Adrenal gland (tissue), 9 donors: ENCODE measurements at regions not wholly inside any gene's neighbourhood (a gene's known extent, or its start where the extent isn't known, plus 50 kb on each side); places are given as distances from the start of the nearest gene placed in this dataset.

Experiments used
- DNase-seq, 7 donors: peaks; one replicate each; pipeline ENCODE4 v3.0.0-alpha.2; 2019 to 2020
- H3K27ac ChIP-seq, 5 donors: fragments of 200-600 bp; sonication (generic) in 4 of 5; 1 replicate in 3 of 5; 2 replicates in 2 of 5; pipeline versions ENCODE4 v1.5.1 to v1.8.0; 2016 to 2020; ENCODE audit warnings: mild to moderate bottlenecking in 1 of 5
- H3K27me3 ChIP-seq: fragments of 200-600 bp; 2 replicates; pipeline ENCODE4 v1.8.0; 2021
- H3K36me3 ChIP-seq, 2 donors: fragments of 200-600 bp; replicated peaks in 1 of 2; 1 replicate in 1 of 2; 2 replicates in 1 of 2; pipeline versions ENCODE4 v1.5.1 to v1.8.0; 2018 to 2022
- H3K4me1 ChIP-seq, 2 donors: fragments of 200-600 bp; replicated peaks in 1 of 2; 1 replicate in 1 of 2; 2 replicates in 1 of 2; pipeline versions ENCODE4 v1.5.1 to v1.8.0; 2018 to 2021
- H3K4me3 ChIP-seq, 4 donors: fragments of 200-600 bp; sonication (generic) in 3 of 4; one replicate each; pipeline ENCODE4 v1.5.1; 2016 to 2018
- H3K9me3 ChIP-seq, 3 donors: fragments of 200-600 bp; sonication (generic) in 1 of 3; replicated peaks in 1 of 3; 1 replicate in 2 of 3; 2 replicates in 1 of 3; pipeline versions ENCODE4 v1.5.1 to v1.8.0; 2016 to 2021
- POLR2A ChIP-seq, 2 donors: fragments of 450-650 bp; IDR thresholded peaks; one replicate each; pipeline ENCODE4 v1.6.1; 2017; ENCODE audit warnings: antibody characterized with exemption in 2 of 2, mild to moderate bottlenecking in 2 of 2, moderate library complexity in 1 of 2
- WGBS, 4 donors: extraction: QIAGEN DNeasy Blood & Tissue Kit in 2 of 4; methylation state at CpG; one replicate each; pipeline versions ENCODE4 v1.1.5 to v1.1.7; 2013 to 2017; 5-methylcytosine and 5-hydroxymethylcytosine counted together
- intact Hi-C, 2 donors: fragments of 100-400 bp; cut with DNase I; formaldehyde crosslinking; loops; one replicate each; pipeline versions ENCODE4 v1.14.1 to v1.15.0; 2022 to 2023
- TF ChIP-seq, protein P1 (sequence below), 6 experiments: fragments of 450-650 bp in 4 of 6; fragments of 200-600 bp in 2 of 6; sonication (generic) in 1 of 6; IDR thresholded peaks; 1 replicate in 5 of 6; 2 replicates in 1 of 6; pipeline versions ENCODE4 v1.5.1 to v1.8.0; 2016 to 2021; ENCODE audit warnings: antibody characterized with exemption in 6 of 6, mild to moderate bottlenecking in 2 of 6, moderate library complexity in 1 of 6
- donor health status: healthy with polysubstance abuse.
- donor health status: Bipolar disorder and iron deficiency.
- donor health status: DM: yes; HTN: yes; CAD: no.
- donor health status: DM: no; HTN: no; CAD: no.
- donor health status: DM: no; HTN: no; CAD: no.

DNA sequence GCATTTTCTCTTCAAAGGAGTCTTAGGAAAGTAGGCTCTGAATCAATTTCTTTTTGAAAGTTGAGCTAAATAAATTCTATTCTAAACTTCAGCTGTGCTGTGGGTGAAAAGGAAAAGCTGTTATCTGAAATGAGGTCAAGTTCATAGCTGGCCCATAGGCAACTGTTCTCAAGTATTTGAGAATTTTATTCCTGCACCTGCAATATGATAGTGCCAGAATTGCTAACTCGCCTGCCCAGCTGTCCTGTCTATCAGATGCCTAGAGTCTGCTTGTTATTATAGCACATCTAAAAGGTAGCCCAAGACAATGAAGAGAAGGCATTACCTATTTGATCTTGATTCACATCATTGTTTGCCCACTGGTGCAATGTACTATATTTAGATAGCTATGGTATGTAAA, 798.7 kb downstream of the DIPK2A start:
- Histone ChIP-seq H3K27me3 (no peaks in the 10 kb centered on the region), H3K36me3 (no peaks in the 10 kb centered on the region), H3K4me1 (no peaks in the 10 kb centered on the region), H3K27ac (no peak overlapping the region), H3K9me3 (no peaks in the 10 kb centered on the region), H3K4me3 (no peak overlapping the region)
- TF ChIP-seq, protein P1, sequence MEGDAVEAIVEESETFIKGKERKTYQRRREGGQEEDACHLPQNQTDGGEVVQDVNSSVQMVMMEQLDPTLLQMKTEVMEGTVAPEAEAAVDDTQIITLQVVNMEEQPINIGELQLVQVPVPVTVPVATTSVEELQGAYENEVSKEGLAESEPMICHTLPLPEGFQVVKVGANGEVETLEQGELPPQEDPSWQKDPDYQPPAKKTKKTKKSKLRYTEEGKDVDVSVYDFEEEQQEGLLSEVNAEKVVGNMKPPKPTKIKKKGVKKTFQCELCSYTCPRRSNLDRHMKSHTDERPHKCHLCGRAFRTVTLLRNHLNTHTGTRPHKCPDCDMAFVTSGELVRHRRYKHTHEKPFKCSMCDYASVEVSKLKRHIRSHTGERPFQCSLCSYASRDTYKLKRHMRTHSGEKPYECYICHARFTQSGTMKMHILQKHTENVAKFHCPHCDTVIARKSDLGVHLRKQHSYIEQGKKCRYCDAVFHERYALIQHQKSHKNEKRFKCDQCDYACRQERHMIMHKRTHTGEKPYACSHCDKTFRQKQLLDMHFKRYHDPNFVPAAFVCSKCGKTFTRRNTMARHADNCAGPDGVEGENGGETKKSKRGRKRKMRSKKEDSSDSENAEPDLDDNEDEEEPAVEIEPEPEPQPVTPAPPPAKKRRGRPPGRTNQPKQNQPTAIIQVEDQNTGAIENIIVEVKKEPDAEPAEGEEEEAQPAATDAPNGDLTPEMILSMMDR (IDR thresholded peaks at IDR 0.05), result no peak
- TF ChIP-seq POLR2A (IDR thresholded peaks at IDR 0.05), result no peak
- no peak for DNase-seq
- intact Hi-C loops, result no loop called here
- WGBS, 4 donors, result 33 to 50% (median 42%) methylated on average over 1 of the region's 1 CpG

DNA sequence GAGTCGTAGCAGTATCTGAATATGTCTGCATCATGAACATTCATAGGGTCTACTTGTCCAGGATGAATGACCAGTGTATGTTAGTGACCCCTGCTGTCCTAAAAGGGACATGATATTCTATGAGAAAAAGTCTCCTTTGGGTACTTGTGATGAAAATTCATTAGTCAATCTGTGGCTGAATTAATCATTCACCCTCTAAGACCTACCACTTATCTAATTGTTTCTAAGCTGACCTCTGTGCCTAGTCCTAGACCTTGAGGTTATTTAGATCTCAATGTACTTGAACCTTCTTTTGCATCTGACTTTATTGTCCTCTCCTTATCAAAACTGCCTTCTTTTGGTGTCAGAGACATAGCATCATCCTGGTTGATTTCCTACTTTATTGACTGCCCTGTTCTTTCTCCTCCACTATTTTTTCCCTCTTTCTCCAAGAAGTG, 799.3 kb downstream of the DIPK2A start:
- no peaks in the 10 kb centered on the region for H3K36me3 ChIP-seq
- no peaks in the 10 kb centered on the region for H3K4me1 ChIP-seq
- intact Hi-C loops, result no loop called here
- H3K27ac ChIP-seq, result no peak overlapping the region
- H3K27me3 ChIP-seq, result no peaks in the 10 kb centered on the region
- WGBS, 4 donors, result 38 to 47% (median 40%) methylated on average over 1 of the region's 1 CpG
- H3K4me3 ChIP-seq, result no peak overlapping the region
- TF ChIP-seq, protein P1 (IDR thresholded peaks at IDR 0.05), result peak in 5 of 6 experiments; percentile 17 to 53 (median 47)
- no peak for TF ChIP-seq POLR2A (IDR thresholded peaks at IDR 0.05)
- DNase-seq, result no peak
- H3K9me3 ChIP-seq, result no peaks in the 10 kb centered on the region

DNA sequence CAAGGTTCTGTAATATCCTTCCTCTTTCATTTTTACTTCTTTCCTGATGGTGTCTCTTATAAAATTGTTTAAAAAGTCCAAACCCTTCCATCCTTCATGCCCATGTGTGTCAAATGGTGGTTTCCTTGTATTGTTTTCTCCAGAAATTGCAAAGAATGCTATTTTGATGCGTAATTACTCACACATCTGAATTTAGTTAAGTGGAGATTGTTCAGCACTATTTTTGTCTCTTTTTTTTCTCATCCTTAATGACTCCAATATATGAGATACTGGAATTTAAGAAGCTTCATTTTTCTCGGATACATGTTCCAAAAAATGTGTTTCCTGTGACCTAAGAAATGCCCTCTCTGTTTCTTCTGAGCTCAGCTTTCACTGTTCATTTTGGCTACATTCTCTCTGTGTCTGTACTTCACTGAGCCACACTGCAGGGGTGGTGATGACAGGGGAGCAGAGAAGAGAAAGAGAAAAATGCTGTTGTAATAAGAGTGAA, 799.8 kb downstream of the DIPK2A start:
- intact Hi-C loops, result no loop called here
- Histone ChIP-seq H3K27me3 (no peaks in the 10 kb centered on the region), H3K36me3 (no peaks in the 10 kb centered on the region), H3K4me1 (no peaks in the 10 kb centered on the region), H3K4me3 (no peak overlapping the region), H3K9me3 (no peaks in the 10 kb centered on the region), H3K27ac (no peak overlapping the region)
- TF ChIP-seq, protein P1 (IDR thresholded peaks at IDR 0.05), result no peak
- no peak for TF ChIP-seq POLR2A (IDR thresholded peaks at IDR 0.05)
- WGBS, 4 donors, result 41 to 49% (median 44%) methylated on average over 2 of the region's 2 CpGs
- no peak for DNase-seq

- no peaks in the 10 kb centered on the region for H3K4me1 ChIP-seq
- intact Hi-C loops, result no loop called here
- DNase-seq, result no peak
- no peaks in the 10 kb centered on the region for H3K9me3 ChIP-seq
- WGBS, 4 donors, result 88 to 95% (median 88%) methylated on average over 3 of the region's 3 CpGs
- H3K27ac ChIP-seq, result no peak overlapping the region
- no peak for TF ChIP-seq POLR2A (IDR thresholded peaks at IDR 0.05)
- TF ChIP-seq, protein P1 (IDR thresholded peaks at IDR 0.05), result no peak
- no peak overlapping the region for H3K4me3 ChIP-seq
- H3K36me3 ChIP-seq, result no peaks in the 10 kb centered on the region
- no peaks in the 10 kb centered on the region for H3K27me3 ChIP-seq
These were observed 800.7 kb downstream of the DIPK2A start for GRCh38 chr3:144772372-144772771.
